HG02623 (cell line): ENCODE measurements at regions not wholly inside any gene's neighbourhood (a gene's known extent, or its start where the extent isn't known, plus 50 kb on each side); places are given as distances from the start of the nearest gene placed in this dataset.
A peak's percentile ranks its signal among the peaks of the same experiment; 100 is the strongest.
"Not testable (repeated sequence)": the region's sequence is repeated elsewhere in the genome, so short reads cannot be mapped to it uniquely, and the experiment has no call there.

Experiments
- ATAC-seq: cut with Tn5 transposase; IDR thresholded peaks from one replicate; pipeline ENCODE4 v1.9.1; 2021; ENCODE audit warnings: moderate library complexity; ENCODE audit not compliant: unreplicated experiment

GRCh38 chr13:66237411-66238062, 992.6 kb downstream of the PCDH9 start:
- ATAC-seq: no peak

DNA sequence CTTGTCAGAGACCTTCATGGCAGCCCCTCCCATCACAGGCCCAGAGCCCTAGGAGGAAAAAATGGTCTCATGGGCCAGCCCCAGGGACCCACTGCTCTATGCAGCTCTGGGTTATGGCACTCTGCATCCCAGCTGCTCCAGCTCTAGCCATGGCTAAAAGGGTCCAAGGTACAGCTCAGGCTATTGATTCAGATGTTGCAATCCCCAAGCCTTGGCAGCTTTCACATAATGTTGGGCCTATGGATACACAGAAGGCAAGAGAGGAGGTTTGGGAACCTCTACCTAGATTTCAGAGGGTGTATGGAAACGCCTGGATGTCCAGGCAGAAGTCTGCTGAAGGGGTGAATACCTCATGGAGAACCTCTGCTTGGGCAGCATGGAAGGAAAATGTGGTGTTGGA, 996.0 kb downstream of the PCDH9 start:
- ATAC-seq: no peak

DNA sequence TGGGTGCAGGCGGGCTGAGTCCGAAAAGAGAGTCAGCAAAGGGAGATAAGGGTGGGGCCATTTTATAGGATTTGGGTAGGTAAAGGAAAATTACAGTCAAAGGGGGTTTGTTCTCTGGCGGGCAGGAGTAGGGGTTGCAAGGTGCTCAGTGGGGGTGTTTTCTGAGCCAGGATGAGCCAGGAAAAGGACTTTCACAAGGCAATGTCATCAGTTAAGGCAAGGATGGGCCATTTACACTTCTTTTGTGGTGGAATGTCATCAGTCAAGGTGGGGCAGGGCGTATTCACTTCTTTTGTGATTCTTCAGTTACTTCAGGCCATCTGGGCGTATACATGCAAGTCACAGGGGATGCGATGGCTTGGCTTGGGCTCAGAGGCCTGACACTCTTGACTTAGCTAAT, 998.2 kb downstream of the PCDH9 start:
- ATAC-seq: not testable (repeated sequence)

DNA sequence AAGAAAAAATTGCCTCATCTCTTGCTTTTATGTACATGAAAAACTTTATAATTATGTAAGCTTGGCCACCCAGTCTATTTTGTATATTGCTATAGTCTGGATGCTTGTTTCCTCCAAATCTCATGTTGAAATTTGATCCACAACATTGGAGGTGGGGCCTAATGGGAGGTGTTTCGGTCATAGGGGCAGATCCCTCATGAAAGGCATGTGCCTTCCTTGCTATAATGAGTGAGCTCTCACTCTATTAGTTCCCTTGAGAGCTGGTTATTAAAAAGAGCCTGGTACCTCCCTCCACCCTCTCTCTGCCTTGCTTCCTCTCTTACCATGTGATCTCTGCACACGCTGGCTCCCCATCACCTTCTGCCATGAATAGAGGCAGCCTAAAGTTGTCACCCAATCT, 1005.1 kb downstream of the PCDH9 start:
- ATAC-seq: no peak

- ATAC-seq: no peak
These were observed 1005.5 kb downstream of the PCDH9 start for GRCh38 chr13:66224663-66225062.

DNA sequence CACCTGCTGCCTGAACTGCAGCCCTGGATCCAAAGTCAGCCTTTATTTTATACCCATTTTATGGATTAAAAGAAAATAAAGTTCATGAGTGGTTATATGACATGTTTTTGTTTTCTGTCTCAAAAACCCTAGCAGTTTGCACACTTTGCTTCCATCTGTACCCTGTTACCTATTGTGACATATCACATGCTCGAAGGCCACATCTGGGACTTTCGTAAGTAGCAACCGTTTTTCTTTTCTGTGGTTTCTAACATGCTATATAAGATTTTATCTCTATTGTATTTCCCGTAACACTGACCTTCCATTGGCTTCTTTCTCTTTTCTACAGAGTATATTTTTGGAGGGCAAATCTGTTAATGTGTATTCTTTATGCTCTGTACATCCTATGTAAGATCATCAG, 1007.2 kb downstream of the PCDH9 start:
- ATAC-seq: no peak

DNA sequence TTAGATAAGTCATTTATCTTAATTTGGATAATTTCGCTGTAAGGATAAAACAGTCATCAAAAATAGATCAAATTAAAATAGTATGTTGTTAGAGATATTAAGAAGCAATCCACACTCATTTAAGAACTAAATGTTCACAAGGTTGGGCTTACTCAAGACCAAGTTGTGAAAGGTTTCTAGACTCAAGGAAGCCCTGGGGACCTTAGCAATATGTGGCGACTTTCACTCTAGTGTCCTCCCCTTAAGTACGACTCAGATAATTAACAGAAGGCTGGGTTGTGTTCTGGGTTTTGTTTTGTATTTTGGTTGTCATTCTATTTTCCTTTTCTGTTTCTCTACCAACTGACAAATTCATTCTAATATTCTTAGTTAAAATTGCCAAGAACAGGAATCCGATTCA, 1008.0 kb downstream of the PCDH9 start:
- no peak for ATAC-seq

- no peak for ATAC-seq
These were observed 1010.6 kb downstream of the PCDH9 start for GRCh38 chr13:66219506-66219905.

DNA sequence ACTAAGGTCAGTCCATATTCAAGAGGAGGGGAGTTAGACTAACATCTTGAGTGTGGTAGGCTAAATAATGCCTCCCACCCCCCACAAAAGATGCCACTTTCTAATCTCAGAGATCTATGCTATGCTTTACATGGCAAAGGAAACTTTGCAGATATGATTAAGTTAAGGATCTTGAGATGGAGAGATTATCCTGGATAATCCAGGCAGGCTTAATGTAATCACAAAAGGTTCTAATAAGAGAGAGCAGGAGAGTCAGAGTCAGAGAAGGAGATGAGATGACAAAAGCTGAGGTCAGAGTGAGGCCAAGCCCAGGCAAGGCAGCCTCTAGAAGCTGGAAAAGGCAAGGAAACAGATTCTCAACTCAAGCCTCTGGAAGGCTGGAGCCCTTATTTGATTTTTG, 1011.6 kb downstream of the PCDH9 start:
- no peak for ATAC-seq

DNA sequence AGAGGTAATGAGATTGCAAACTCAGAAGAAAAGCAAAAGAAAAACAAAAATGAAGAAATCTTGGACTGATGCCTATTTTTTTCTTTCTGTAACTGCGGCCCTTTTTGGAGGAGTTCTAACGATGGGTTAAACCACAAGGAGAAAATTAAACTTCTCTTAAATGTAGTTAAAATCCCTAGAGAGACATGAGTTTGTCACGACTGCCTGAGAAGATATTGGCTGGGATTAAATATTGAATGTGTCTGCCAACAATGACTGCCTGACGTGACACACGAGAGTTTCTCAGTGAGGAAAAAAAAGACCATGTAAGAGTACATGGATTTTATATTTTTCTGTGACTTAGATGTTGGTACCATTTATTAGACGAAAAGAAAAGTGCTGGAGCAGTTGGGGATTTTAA, 1013.4 kb downstream of the PCDH9 start:
- no peak for ATAC-seq

DNA sequence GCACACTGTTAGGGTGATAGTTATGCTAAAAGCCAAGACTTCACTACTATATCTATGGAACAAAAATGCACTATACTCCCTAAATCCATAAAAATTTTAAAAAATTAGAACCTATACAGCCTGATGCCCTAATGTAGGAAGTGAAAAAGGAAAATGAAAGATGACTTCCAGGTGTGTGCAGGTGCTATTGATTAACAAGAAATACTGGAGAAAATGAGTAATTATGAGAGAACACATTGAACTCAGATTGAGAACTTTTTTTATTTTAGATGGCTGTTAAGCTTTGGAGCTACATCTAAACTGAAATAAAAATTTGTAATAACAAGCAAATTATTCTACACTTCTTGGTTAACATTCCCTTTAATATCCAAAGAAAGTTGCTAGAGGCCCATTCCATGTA, 1015.7 kb downstream of the PCDH9 start:
- ATAC-seq: no peak

GRCh38 chr13:66212511-66212910, 1017.6 kb downstream of the PCDH9 start:
- peak; percentile 68 for ATAC-seq

DNA sequence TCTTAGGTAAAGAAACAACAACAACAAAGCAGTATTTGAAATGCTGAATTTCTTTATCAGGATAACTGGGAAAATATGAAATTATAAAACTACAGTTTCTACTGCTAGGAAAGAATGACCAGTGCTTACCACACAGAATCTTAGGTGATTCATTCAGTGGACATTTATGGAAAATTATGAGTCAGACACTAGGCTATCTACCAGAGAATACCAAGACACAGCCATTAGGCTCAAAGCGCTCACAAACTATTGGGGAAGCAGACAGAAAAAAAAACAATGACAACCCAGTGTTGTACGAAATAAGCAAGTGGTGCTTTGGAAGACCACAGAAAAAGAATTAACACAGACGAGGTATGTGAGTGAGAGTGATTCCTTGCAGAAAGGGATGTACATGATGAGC, 1019.5 kb downstream of the PCDH9 start:
- no peak for ATAC-seq

- ATAC-seq: no peak
These were observed 1021.5 kb downstream of the PCDH9 start for GRCh38 chr13:66208589-66208988.

GRCh38 chr13:66207610-66208009, 1022.5 kb downstream of the PCDH9 start:
- no peak for ATAC-seq

GRCh38 chr13:66205807-66206206, 1024.3 kb downstream of the PCDH9 start:
- ATAC-seq: no peak

- no peak for ATAC-seq
These were observed 1029.6 kb downstream of the PCDH9 start for GRCh38 chr13:66200555-66200954.

DNA sequence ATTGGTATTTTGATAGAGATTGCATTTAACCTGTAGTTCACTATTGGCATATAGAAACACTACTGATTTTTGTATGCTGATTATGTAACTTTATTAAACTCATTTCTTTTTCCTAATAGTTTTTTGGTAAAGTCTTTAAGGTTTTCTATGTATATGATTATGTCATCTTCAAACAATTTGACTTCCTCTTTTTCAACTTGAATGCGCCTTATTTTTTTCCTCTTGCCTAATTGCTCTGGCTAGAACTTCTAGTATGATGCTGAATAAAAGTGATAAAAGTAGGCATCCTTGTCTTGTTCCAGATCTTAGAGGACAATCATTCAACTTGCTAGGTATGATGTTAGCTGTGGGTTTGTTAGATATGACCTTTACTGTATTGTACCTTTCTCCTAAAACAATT, 1034.9 kb downstream of the PCDH9 start:
- ATAC-seq: no peak

- ATAC-seq: no peak
These were observed 1040.2 kb downstream of the PCDH9 start for GRCh38 chr13:66189986-66190385.

- no peak for ATAC-seq
These were observed 1049.3 kb downstream of the PCDH9 start for GRCh38 chr13:66180836-66181235.

- no peak for ATAC-seq
These were observed 1058.2 kb downstream of the PCDH9 start for GRCh38 chr13:66171920-66172319.

GRCh38 chr13:66162470-66162869, 1067.7 kb downstream of the PCDH9 start:
- ATAC-seq: no peak

- peak; percentile 41 for ATAC-seq
These were observed 1070.6 kb downstream of the PCDH9 start for GRCh38 chr13:66159511-66159910.
